DMS53 treated with DMSO at 0.1 percent for 48 hours (cell line): ENCODE measurements at regions not wholly inside any gene's neighbourhood (a gene's known extent, or its start where the extent isn't known, plus 50 kb on each side); places are given as distances from the start of the nearest gene placed in this dataset.
"Not testable (repeated sequence)": the region's sequence is repeated elsewhere in the genome, so short reads cannot be mapped to it uniquely, and the experiment has no call there.

Experiments
- DNase-seq: peaks from one replicate; lab custom pipeline; 2025; ENCODE audit not compliant: unreplicated experiment; lab: John Stamatoyannopoulos, UW

- no peak for DNase-seq
These were observed 108.6 kb downstream of the ZMAT1 start for GRCh38 chrX:101823236-101823635.

- not testable (repeated sequence) for DNase-seq
These were observed 114.1 kb downstream of the ZMAT1 start for GRCh38 chrX:101817739-101818138.

DNA sequence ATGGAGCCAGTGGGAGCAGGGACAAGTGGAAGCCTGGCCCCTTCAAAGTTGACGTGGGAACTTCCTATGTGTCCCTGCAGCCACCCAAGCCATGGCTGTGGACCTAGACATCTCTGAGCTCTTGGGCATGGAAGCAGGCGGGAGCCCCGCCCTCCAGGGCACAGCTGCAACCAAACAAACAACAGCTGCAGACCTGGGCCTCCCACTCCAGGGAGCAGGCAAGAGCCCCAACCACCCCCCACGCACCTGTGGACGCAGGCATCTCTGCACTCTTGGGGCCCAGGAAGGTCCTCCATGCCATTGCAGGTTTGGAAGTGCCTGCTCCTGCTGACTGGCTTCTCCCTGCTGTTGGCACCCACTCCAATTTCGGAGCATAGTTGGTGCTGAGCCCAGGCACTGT lies 118.6 kb downstream of the ZMAT1 start:
- DNase-seq: no peak

DNA sequence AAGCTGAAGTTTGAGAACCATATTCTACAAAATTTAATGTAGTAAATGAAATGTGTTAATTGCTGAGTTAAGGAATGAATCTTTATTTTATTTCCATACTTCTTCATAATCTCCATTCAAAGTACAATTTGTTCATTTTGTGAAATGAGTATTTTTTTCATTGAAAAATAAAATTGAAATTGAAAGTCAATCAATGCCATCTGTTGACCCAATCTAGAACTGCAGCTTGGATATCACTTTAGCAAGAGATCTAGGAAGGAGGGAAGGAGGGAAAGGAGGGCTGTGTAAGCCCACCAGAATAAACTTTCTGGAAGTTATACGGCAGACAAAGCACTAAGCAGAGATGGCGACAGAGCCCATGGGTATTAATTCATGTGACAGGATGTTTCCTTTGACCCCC lies 128.4 kb downstream of the ZMAT1 start:
- DNase-seq: no peak

- DNase-seq: peak; percentile 88
These were observed 132.4 kb downstream of the ZMAT1 start for GRCh38 chrX:101799387-101799786.

GRCh38 chrX:101787934-101788333 lies 128.3 kb upstream of the ARMCX2 start:
- DNase-seq: no peak

- no peak for DNase-seq
These were observed 125.5 kb upstream of the ARMCX2 start for GRCh38 chrX:101785142-101785541.

- DNase-seq: not testable (repeated sequence)
These were observed 120.8 kb upstream of the ARMCX2 start for GRCh38 chrX:101780421-101780820.

- no peak for DNase-seq
These were observed 114.7 kb upstream of the ARMCX2 start for GRCh38 chrX:101774340-101774739.

DNA sequence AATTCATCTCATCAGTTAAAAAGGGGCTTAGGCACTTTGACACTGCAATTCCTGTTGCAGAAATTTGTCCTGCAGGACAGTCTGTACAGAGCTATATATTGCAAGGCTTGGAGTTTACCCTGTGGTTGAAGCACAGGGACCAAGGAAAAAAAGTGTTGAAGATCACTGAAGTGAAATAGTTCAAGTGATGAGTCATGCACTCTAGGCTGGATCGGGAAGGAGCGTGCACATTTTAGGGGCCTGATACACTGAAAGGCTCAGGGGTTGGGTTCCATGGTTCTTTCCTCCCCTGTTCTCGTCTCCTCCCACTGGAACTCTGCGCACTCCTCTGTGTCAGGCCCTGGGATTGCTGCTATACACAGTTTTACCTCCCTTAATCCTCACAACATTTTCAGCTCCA lies 104.9 kb upstream of the ARMCX2 start:
- peak; percentile 3 for DNase-seq

- peak; percentile 23 for DNase-seq
These were observed 99.3 kb upstream of the ARMCX2 start for GRCh38 chrX:101759000-101759399.

DNA sequence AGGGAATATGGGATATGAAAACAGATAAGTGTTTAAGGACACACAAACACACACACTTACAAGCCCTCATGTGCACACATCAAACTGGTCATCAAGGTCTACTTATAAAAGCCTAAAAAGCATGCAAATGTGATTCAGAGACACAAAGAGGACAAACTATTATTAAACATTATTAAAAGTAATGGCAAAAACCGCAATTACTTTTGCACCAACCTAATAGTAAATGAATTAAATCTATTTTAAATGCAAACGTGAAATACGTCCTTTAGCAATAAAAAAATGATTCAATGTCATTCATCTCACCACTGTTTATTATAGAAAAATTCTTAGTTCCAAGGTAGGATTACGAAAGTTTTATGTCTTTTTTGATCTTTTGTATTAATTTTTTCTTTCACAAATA lies 91.1 kb upstream of the ARMCX2 start:
- no peak for DNase-seq

DNA sequence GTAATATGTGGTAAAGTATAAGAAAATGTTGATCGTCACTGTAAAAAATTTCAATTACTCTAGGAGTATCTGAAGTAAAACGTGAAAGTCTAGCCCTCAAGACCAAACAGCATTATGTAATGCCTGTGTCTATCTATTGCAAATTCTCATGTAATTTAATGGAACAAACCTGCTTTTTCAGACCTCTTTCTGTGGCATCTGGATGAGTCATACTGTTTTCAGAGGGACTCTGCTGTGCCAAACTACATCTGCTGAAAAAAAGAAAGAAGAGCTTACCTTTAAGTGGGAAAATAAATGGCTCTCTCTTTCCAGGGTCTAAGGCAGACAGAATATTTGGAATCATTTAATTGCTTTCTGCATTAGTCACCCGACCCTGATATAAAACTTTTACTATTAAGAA lies 89.8 kb upstream of the ARMCX2 start:
- DNase-seq: peak; percentile 31

- DNase-seq: no peak
These were observed 85.4 kb upstream of the ARMCX2 start for GRCh38 chrX:101745046-101745445.

- DNase-seq: no peak
These were observed 84.4 kb upstream of the ARMCX2 start for GRCh38 chrX:101744085-101744484.

DNA sequence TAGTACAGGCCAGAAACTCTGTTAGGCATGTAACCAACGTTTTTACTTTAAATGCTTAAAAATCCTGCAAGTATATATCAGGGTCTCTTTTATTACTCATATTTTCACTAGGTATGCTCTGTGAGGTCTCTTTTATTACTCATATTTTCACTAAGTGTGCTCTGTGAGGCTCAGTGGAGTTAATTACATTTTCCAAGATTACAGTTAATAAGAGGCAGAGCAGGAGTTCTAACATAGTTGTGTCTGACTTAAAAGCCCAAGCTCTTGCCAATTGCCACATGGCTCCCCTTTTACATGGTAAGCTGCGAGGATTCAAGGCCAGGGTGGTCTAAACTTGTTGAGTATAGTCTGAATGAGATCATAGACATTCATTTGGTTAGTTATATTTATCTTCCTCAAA lies 81.0 kb upstream of the ARMCX2 start:
- DNase-seq: no peak

- DNase-seq: not testable (repeated sequence)
These were observed 79.2 kb upstream of the ARMCX2 start for GRCh38 chrX:101738867-101739266.

DNA sequence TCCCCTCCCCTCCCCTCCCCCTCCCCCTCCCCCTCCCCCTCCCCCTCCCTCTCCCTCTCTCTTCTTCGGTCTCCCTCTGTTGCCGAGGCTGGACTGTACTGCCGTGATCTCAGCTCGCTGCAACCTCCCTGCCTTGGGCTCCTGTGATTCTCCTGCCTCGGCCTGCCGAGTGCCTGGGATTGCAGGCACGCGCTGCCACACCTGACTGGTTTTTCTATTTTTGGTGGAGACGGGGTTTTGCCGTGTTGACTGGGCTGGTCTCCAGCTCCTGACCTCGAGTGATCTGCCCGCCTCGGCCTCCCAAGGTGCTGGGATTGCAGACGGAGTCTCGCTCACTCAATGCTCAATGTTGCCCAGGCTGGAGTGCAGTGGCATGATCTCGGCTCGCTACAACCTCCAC lies 78.8 kb upstream of the ARMCX2 start:
- DNase-seq: not testable (repeated sequence)

DNA sequence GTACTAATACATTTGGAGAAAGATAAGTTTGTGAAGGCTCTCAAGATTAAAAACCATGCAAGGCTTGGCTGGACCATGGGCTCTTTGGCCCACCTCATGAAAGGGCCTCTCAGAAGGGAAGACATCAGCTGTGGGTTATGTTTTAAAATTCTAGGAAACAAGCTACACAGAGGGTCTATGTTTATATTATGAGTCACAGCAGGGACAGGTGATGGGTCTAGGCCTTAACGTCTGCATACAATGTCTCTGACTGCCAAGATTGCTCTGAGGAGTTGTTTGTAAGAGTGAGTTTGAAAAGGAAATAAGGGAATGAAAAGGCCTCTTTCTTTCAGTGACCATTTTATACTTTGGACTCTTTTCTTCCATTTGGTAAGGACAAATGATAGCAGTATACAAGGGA lies 77.0 kb upstream of the ARMCX2 start:
- DNase-seq: no peak

GRCh38 chrX:101732870-101733269 lies 73.2 kb upstream of the ARMCX2 start:
- no peak for DNase-seq

DNA sequence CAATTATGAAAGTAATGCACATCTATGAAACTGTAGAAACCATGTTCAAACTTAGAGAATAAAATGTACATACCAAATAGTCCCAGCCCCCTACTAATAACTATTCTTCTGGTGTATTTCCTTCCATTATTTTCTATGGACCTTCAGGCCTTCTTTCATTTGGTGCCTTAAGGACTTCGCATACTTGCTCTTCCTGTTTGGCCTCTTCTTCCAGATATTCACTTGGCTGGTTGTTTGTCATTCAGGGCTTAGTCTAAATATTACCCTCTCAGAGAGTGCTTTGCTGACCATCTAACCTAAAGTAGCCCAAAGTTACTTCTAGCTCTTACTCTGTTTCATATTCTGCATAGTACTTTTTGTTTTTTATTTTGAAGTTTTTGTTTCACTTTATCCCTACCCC lies 70.3 kb upstream of the ARMCX2 start:
- DNase-seq: no peak
